PC-9 (cell line): ENCODE measurements at regions not wholly inside any gene's neighbourhood (a gene's known extent, or its start where the extent isn't known, plus 50 kb on each side); places are given as distances from the start of the nearest gene placed in this dataset.

ENCODE experiments used
- BruUV-seq: library from RNA; stranded (reverse); fragments of 400-500 nt; replicated peaks from 2 replicates; lab custom pipeline; 2021; lab: Mats Ljungman, UMichigan
- CTCF ChIA-PET: fragments of 300-600 bp; sonication (Branson Sonifier 250); formaldehyde crosslinking; loops from one replicate; lab custom pipeline; 2022; ENCODE audit warnings: antibody characterized with exemption; lab: Charles Lee
- POLR2A ChIA-PET: fragments of 300-600 bp; sonication (Branson Sonifier 250); formaldehyde crosslinking; loops from one replicate; lab custom pipeline; 2022; ENCODE audit warnings: antibody characterized with exemption; ENCODE audit not compliant: unreplicated experiment; lab: Charles Lee
- DNase-seq, 2 experiments: peaks; one replicate each; pipeline versions ENCODE4 v3.0.0 to v3.0.0-alpha.2; 2015 to 2022; ENCODE audit warnings: mixed read lengths in 1 of 2
- H2AFZ ChIP-seq: fragments of 200-600 bp; sonication (generic); 2 replicates; pipeline ENCODE4 v1.8.1; 2017; ENCODE audit warnings: antibody characterized with exemption
- H3F3A ChIP-seq: fragments of 200-600 bp; sonication (generic); 2 replicates; pipeline ENCODE4 v1.8.1; 2017; ENCODE audit warnings: antibody characterized with exemption, mild to moderate bottlenecking, low read depth; ENCODE audit not compliant: insufficient read depth
- H3K27ac ChIP-seq: fragments of 200-600 bp; sonication (generic); 2 replicates; pipeline ENCODE4 v1.6.1; 2016; ENCODE audit warnings: mixed run types
- H3K27me3 ChIP-seq: fragments of 200-600 bp; sonication (generic); 2 replicates; pipeline ENCODE4 v1.6.1; 2016; ENCODE audit warnings: low read depth, mixed run types; ENCODE audit not compliant: insufficient read depth
- H3K36me3 ChIP-seq: fragments of 200-600 bp; sonication (generic); 2 replicates; pipeline ENCODE4 v1.6.1; 2016; ENCODE audit warnings: low read depth, mixed run types
- H3K4me1 ChIP-seq: fragments of 200-600 bp; sonication (generic); replicated peaks from 2 replicates; pipeline ENCODE4 v1.6.1; 2016; ENCODE audit warnings: mixed run types; ENCODE audit not compliant: insufficient read depth
- H3K4me2 ChIP-seq: fragments of 200-600 bp; sonication (generic); 2 replicates; pipeline ENCODE4 v1.6.1; 2017; ENCODE audit warnings: mixed run types
- H3K4me3 ChIP-seq: fragments of 200-600 bp; sonication (generic); 2 replicates; pipeline ENCODE4 v1.6.1; 2016; ENCODE audit warnings: mixed run types
- H3K79me2 ChIP-seq: fragments of 200-600 bp; sonication (generic); 2 replicates; pipeline ENCODE4 v1.6.1; 2017; ENCODE audit warnings: low read depth, mixed run types
- H3K9me2 ChIP-seq: fragments of 200-600 bp; sonication (generic); 2 replicates; pipeline ENCODE4 v1.8.1; 2017; ENCODE audit warnings: mild to moderate bottlenecking; ENCODE audit not compliant: insufficient read depth
- H3K9me3 ChIP-seq: fragments of 200-600 bp; sonication (generic); 2 replicates; pipeline ENCODE4 v1.8.1; 2016; ENCODE audit warnings: low read depth; ENCODE audit not compliant: insufficient read depth
- H4K20me1 ChIP-seq: fragments of 200-600 bp; sonication (generic); 2 replicates; pipeline ENCODE4 v1.8.1; 2017; ENCODE audit not compliant: insufficient read depth
- CTCF ChIP-seq: fragments of 200-600 bp; sonication (generic); conservative IDR thresholded peaks from 2 replicates; pipeline ENCODE4 v1.6.1; 2017; ENCODE audit warnings: mixed run types, antibody characterized with exemption, mild to moderate bottlenecking, moderate library complexity
- EZH2 ChIP-seq: fragments of 200-600 bp; sonication (generic); IDR thresholded peaks from 2 replicates; pipeline ENCODE4 v1.8.0; 2017; ENCODE audit warnings: antibody characterized with exemption, low read depth
- intact Hi-C: fragments of 100-400 bp; cut with micrococcal nuclease; formaldehyde crosslinking; loops from one replicate; pipeline ENCODE4 v1.10.0; 2022; ENCODE audit not compliant: unreplicated experiment

- TF ChIP-seq EZH2 (no peak), CTCF (no peak)
- Histone ChIP-seq H3K9me3 (no peaks in the 10 kb centered on the region), H3K27ac (no peak overlapping the region), H3K4me1 (no peaks in the 10 kb centered on the region), H3K4me3 (no peak overlapping the region), H3F3A (no peaks in the 10 kb centered on the region), H3K79me2 (no peaks in the 10 kb centered on the region), H4K20me1 (no peaks in the 10 kb centered on the region), H3K4me2 (no peak overlapping the region), H3K9me2 (0 out of 2 replicates have a peak, but pooled peaks cover 5% of the 10 kb centered on the region), H2AFZ (no peak overlapping the region), H3K27me3 (no peaks in the 10 kb centered on the region), H3K36me3 (no peaks in the 10 kb centered on the region)
- peak in 1 of 2 experiments; percentile 42 for DNase-seq
- BruUV-seq = no TSS peak
- ChIA-PET POLR2A (no interaction called here), CTCF (no interaction called here)
- intact Hi-C loops = no loop called here
Measured at GRCh38 chr5:91885291-91886265, 502.5 kb upstream of the ARRDC3 start.

DNA sequence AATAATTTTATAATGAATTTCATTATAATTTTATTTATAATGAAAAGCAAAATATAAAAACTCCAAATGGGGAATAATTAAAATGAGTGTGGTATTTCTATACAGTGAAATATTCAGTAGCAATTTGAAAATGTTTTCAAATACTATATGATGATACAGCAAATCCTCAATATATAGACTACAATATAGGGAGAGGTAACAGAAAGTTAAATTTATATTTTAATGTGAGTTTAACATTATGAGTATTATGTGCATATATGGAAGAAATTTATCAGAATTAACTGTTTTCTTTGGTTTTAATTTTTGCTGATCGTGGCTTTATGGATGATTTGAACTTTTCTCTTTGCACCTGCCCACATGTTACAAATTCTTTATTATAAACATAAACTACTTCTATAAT lies 500.9 kb upstream of the ARRDC3 start:
- H3K79me2 ChIP-seq = no peaks in the 10 kb centered on the region
- DNase-seq = no peak
- no peaks in the 10 kb centered on the region for H4K20me1 ChIP-seq
- TF ChIP-seq CTCF = no peak
- H3K9me3 ChIP-seq = no peaks in the 10 kb centered on the region
- H3K9me2 ChIP-seq = no peaks in the 10 kb centered on the region
- ChIA-PET POLR2A (no interaction called here), CTCF (no interaction called here)
- intact Hi-C loops = no loop called here
- H3F3A ChIP-seq = no peaks in the 10 kb centered on the region
- H3K36me3 ChIP-seq = no peaks in the 10 kb centered on the region
- no peak overlapping the region for H2AFZ ChIP-seq
- BruUV-seq = no TSS peak
- no peaks in the 10 kb centered on the region for H3K4me1 ChIP-seq
- H3K4me3 ChIP-seq = no peak overlapping the region
- H3K27ac ChIP-seq = no peak overlapping the region
- H3K27me3 ChIP-seq = no peaks in the 10 kb centered on the region
- no peak overlapping the region for H3K4me2 ChIP-seq

GRCh38 chr5:91875196-91875779 lies 492.2 kb upstream of the ARRDC3 start:
- H3K36me3 ChIP-seq = no peaks in the 10 kb centered on the region
- no peaks in the 10 kb centered on the region; the same call in 1 of the 2 replicates for H3F3A ChIP-seq
- no peaks in the 10 kb centered on the region for H4K20me1 ChIP-seq
- no peak for DNase-seq
- no peaks in the 10 kb centered on the region for H3K9me3 ChIP-seq
- intact Hi-C loops = no loop called here
- no peaks in the 10 kb centered on the region for H3K79me2 ChIP-seq
- H3K4me3 ChIP-seq = no peak overlapping the region
- no peak overlapping the region for H3K4me2 ChIP-seq
- H3K4me1 ChIP-seq = no peaks in the 10 kb centered on the region
- no peaks in the 10 kb centered on the region for H3K9me2 ChIP-seq
- no peak overlapping the region for H3K27ac ChIP-seq
- TF ChIP-seq CTCF (no peak), EZH2 (no peak)
- no peaks in the 10 kb centered on the region for H3K27me3 ChIP-seq
- ChIA-PET CTCF (no interaction called here), POLR2A (no interaction called here)
- H2AFZ ChIP-seq = no peak overlapping the region
- no TSS peak for BruUV-seq
